ENCODE measurements at regions not wholly inside any gene's neighbourhood (a gene's known extent, or its start where the extent isn't known, plus 50 kb on each side); places are given as distances from the start of the nearest gene placed in this dataset.
"Not testable (repeated sequence)": the region's sequence is repeated elsewhere in the genome, so short reads cannot be mapped to it uniquely, and the experiment has no call there.

DNA sequence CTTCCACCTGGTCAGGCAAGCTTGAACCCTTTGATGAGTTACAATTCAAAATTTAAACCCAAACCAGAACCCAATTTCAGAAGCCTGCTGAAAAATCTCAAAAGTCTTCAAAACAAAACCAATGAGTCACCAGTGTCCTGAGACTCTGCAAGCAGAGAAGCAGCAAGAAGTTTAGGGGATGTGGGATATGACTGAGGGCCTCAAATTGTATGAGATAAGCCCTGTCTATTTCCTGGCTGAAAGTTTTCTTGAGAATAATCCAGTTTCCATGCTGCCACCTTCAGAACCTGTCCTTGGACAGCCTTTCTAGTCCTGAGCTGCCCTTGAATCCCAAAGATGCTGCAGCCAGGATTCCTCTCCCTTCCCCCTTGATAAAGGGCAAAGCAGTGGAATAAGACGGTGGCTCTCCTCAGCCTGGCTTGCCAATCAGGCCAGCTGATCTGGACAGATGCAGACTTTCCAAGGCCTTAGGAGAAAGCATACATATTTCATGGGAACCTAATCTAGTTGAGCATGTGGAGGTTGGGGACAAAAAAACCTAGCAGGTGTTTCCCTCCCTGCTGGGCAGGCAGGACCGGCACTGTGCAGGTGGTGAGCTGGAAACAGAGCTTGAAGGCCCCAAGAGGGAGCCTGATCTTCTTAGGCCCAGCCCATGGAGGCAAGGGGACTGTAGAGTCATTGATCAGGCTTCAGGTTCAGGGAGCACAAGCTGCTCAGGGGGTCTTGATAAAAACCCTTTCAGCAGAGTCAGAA, 278.0 kb upstream of the MGAT5 start:
- DNase-seq (ENCODE audit: low spot score): no peak

DNA sequence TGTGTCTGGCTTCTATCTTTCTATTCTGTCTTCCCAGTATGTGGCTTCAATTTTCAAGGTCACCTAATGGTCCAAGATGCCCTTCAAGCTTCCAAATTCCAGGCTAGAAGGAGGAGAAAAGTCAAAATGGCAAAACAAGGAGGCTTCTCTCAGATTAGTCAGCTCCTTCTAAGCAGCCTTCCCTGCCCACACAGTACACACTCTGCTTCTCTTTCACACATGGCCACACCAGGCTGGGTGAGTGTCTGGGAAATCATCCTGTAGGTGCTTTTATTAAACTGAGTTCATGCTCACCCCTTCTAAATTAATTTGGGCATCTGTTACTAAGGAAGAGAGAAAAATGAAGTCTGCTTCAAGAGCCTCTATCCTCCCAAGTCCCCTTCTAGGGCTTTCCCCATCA, 277.2 kb upstream of the MGAT5 start:
- no peak for DNase-seq (ENCODE audit: low spot score)

DNA sequence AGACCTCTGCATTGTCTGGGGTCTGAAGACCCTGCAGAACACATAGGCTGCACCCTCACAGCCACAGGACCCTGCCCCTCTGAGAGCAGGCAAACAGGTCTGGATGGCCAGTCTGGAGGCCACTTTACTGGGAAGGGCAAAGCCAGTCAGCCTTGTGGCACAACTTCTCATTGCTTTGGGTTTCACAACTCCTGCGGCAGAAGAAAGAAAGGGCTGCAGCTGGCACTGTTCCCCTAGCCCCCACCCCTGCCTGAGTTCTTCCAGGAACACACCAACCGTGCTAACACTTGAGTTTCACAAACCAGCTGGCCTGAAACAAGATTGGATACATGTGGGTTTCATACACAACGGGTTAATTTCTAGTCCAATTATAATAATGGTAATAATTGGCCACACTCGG, 276.5 kb upstream of the MGAT5 start:
- peak; percentile 26 for DNase-seq (ENCODE audit: low spot score)

DNA sequence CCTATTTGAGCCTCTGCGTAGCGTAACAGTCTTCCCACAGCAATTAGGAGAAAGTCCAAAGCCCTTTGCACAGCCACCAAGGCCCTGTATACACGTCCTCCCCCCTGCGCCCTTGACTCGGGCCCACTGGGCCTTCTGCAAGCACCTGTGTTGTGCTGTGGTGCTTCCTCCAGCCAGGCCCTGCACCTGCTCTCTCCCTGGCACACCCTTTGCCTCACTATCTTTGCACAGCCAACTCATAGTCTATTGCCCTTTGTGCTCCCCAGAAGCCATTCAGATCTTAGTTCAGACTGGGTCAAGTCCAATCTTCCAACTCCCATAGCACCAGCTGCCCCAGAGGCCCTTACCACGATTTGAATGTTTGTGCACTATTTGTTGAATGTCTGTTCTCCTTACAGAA, 271.6 kb upstream of the MGAT5 start:
- DNase-seq (ENCODE audit: low spot score): no peak

DNA sequence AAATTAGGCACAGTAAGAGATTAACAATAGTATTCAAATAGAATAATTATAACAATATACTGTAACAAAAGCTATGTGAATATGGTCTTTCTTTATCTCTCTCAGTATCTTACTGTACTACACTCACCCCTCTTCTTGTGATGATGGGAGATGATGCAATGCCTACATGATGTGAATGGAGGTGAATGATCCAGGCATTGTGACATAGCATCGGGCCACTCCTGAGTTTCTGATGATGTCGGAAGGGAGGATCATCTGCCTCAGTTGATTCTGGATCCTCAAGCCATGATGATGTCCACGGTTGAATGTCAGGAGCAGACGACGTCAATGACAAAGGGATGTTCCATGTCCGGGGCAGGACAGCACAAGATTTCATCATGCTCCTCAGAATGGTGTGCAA, 268.3 kb upstream of the MGAT5 start:
- no peak for DNase-seq (ENCODE audit: low spot score)

DNA sequence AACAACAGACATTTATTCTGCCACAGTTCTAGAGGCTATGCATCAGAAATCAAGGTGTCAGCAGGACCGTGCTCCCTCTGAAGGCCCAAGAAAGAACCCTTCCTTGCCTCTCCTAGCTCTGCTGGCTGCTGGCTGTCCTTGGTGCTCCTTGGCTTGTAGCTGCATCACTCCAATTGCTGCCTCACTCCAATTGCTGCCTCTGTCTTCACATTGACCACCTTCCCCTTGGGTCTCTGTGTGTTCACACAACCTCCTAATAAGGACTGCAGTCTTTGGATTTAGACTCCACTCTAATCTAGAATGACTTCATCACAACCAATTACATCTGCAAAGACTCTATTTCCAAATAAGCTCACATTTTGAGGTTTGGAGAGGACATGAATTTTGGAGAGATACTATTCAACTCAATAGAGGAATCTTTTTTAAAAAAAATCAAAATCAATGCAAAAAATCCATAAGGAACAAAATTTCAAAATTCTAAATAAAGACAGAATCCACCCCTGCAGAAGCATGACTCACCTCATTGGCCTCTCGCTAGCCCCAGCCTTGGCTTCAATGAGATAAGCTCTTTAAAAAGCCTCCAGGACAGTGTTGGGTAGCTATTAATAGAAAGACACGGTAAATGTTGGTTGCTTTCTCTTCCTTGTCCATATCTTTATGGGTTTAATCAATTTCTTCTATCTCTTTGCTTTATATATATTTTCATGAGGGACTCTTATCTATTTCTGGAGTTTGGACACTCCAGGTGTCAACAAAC, 267.6 kb upstream of the MGAT5 start:
- no peak for DNase-seq (ENCODE audit: low spot score)

DNA sequence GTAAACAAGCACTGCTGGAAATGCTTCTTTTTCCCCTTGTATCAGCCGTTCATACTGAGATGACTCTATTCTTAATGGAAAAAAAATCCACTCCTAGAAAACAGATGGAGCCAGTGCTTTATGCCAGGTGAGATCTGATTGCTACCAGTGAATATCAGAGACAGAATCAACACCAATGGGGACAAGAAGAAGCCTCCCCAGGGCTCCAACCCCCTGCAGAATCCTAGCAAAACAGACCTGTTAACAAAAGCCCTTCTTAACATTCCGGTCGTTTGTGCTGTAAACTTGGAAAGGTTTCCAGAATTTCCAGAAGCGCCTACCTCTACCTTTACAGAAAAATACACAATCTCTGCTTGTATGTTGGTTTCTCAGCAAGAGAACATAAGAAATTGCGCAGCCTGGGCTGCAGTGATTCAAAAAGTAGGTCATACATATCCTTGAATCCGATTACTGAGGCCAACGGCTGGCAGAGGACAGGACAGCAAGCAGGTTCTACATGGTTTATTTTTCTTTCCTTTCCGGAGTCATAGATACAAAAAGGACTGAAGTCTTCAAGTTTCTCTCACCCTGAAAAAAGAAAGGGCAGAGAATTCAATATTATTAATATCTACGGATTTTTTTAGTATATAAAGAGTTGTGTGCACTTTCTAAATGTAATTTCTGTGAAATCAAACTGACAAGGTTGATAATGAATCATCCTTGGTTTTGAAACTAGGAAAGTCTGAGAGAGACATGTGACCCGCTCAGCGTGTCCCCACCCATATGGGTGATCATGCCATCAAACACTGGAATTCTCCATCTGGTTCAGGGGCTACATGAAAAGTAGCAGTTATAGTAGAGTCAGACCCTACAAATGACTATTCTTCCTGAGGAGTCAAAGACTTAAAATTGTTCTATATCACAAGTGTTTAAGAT, 266.7 kb upstream of the MGAT5 start:
- no peak for DNase-seq (ENCODE audit: low spot score)

DNA sequence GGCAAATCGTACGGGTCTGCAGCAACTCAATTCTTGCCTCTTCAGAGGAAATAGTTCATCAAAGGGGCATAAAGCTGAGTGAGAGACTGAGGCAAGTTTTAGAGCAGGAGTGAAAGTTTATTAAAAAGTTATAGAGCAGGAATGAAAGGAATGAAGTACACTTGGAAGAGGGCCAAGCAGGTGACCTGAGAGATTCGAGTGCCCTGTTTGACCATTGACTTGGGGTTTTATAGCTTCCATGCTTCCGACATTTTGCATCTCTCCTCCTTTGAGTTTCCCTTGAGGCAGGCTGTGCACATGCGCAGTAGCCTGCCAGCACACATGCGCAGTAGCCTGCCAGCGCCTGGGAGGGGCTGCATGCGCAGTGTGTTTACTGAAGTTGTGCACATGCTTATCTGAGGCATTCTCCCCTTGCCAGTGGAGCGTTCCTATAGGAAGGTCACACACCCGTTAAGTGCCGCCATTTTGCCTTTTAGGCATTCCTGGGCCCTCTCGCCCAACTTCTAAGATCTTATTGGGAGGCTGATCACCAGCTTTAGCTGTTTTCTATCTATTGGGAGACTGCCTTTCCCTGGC, 265.5 kb upstream of the MGAT5 start:
- DNase-seq (ENCODE audit: low spot score): no peak

DNA sequence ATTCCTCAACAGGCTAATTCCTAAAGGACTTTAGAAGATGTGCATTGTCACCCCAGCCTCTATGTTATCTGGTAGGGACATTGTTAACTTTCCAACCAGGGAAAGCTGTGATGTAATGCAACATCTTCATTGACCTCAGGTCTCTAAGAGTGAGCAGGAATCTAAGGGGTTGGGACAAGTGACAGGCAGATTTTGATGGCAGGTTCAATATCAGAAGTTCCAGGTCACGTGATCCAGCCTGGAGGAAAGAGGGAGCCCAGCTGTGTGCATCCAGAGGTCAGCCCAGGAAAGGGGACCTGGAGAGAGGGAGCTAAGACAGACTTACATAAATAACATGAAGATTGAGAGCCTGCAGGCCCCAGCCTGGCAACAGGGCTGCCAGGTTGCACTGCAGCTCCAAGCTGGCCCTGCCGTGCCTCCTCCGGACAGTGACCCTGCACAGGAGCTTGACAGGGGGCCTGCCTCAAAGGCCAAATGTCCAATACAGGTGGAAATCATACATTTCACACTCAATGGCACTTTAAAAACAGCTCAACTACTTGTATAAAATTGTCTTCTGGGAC, 262.2 kb upstream of the MGAT5 start:
- DNase-seq (ENCODE audit: low spot score): no peak

DNA sequence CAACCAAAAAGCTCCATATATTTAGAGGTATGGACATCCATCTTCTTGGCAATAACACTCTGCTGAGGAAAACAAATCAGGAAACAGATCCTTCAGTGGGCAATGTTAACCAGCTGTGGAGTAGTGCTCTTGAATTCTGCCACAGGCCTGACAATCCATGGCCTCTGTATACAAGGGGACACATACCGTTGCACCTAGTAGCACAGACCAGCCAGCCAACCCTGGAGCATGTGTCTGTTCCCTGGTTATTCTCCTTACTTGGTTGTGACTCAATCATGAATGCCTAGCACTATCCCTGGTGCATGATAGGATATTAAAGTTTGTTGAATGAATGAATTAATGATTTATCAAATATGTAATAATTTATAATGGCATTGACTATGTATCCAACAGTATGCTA, 261.4 kb upstream of the MGAT5 start:
- no peak for DNase-seq (ENCODE audit: low spot score)

DNA sequence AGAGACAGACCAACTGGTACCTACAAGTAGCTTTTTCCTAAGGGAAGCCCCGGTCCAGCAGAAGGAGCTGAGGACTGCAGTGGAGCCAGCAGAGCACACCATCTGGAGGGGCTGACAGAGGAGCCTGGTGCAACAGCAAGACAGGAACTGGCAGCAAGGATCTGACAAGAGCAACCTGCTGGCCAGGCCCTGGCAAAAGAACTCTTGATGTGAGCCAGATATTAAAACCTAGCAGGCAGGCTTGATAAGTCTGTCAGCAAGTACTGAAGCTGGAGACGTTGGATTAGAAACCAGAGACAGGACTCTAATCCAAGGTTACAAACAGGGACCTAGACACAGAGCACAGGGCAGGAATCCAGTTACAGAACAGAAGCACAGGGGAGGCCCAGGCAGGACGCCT, 260.7 kb upstream of the MGAT5 start:
- no peak for DNase-seq (ENCODE audit: low spot score)

DNA sequence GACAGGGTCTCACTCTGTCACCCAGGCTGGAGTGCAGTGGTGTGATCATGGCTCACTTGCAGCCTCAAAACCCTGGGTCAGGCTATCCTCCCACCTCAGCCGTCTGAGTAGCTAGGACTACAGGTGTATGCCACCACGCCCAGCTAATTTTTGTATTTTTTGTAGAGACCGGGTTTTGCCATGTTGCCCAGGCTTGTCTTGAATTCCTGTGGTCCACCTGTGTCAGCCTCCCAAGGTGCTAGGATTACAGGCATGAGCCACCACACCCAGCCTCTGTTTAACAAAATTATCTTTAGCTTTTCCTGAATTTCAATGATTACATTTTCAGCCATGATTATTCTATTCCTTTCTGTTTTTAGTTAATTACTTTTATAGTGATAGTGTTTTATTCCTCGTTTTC, 255.1 kb upstream of the MGAT5 start:
- DNase-seq (ENCODE audit: low spot score): not testable (repeated sequence)

DNA sequence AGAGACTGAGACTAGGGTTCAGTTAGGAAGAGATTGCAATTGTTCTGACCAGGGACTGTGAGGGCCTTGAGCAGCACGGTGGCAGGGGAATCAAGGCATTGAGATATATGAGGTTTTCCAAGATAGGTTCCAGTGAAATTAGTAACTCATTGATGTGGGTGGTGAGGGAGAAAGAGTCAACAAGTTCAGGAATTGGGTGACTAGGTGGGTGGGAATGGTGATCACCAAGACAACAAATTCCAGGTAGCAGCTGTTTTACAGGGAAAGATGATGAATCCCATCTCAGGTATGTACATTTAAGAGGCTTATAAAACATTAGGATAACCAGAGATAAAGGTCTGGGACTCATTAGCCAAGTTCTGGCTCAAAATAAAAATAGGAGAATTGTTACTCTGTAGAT, 251.5 kb upstream of the MGAT5 start:
- no peak for DNase-seq (ENCODE audit: low spot score)

DNA sequence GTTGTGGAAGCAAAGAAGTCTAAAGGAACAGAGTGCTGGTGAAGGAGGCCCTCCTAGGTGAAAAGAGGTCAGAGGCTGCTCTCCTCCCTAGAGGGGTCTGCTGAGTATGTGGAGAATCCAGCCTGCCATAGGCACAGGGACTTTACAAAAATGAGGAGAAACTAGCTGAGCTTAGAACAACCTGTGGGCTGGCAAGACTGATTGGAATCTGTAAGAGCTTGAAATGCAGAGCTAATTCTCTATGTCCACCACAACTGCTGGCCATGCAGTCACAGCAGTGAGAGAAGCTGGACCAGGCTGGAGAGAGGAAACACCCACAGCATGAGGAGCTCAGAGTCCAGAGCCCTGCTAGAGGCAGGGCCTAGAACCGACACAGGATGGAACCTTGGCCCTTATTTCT, 251.0 kb upstream of the MGAT5 start:
- no peak for DNase-seq (ENCODE audit: low spot score)

DNA sequence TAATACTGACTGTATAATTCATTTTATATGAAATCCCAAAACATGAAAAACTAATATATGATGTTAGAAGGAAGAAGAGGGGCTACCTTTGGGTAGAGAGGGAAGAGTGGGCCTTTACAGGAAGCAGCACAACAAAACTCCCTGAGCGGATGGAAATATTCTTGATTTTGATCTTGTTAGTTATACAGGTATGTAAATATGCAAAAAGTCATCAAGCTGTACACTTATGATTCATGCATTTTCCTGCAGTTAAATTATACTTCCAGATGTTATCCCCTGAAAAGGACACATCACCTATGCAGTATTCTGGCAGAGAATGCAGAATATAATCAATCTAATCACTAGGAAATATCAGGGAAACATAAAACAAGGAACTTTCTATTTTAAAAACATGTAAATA, 249.4 kb upstream of the MGAT5 start:
- DNase-seq (ENCODE audit: low spot score): no peak

DNA sequence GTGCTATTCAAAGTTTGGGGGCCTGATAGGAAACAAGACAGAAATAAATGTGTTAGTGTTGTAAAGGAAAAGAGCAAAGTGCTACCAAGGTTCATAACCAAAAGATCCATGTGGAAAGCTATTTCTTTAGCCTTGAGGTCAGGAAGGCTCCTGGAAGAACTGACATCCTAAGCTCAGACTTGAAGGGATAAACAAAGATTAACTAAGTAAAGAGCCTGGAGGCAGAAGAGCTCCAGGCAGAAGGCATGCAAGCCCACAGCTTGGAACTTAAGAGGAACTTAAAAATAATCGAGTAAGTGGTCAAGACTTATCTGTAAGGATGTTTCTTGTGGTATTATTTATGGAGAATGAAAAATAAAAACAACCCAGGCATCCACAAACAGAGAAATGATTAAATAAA, 245.0 kb upstream of the MGAT5 start:
- DNase-seq (ENCODE audit: low spot score): no peak

DNA sequence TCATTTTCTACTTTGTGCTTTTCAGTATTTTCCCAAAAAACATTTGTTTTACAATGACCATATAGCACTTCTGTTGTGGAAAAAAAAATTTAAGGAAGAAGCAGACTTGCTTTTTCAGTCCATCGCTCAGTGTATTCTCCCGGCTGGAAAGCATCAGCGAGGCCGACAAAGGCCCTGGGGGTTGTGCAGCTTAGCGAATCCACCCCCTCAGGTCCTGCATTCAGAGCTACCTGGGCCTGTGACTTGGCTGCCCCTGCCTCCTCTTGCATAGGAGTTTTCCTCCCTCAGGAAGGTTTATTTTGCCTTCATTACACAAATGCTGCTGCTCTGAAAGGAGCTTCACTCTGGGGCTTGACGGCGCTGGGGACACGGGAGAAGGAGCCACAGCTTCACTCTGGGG, 244.4 kb upstream of the MGAT5 start:
- DNase-seq (ENCODE audit: low spot score): no peak

DNA sequence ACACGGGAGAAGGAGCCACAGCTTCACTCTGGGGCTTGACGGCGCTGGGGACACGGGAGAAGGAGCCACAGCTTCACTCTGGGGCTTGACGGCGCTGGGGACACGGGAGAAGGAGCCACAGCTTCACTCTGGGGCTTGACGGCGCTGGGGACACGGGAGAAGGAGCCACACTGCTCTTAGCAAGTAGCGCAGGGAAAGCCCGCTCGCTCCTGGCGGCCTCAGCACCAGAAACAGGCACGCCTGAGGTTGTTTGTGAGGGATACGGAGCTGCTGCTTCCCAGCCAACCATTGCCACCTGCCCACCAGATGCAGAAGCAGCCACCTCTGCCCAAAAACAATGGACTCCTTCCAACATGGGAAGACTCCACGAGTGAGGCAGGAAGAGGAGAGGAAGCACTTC, 244.0 kb upstream of the MGAT5 start:
- not testable (repeated sequence) for DNase-seq (ENCODE audit: low spot score)

DNA sequence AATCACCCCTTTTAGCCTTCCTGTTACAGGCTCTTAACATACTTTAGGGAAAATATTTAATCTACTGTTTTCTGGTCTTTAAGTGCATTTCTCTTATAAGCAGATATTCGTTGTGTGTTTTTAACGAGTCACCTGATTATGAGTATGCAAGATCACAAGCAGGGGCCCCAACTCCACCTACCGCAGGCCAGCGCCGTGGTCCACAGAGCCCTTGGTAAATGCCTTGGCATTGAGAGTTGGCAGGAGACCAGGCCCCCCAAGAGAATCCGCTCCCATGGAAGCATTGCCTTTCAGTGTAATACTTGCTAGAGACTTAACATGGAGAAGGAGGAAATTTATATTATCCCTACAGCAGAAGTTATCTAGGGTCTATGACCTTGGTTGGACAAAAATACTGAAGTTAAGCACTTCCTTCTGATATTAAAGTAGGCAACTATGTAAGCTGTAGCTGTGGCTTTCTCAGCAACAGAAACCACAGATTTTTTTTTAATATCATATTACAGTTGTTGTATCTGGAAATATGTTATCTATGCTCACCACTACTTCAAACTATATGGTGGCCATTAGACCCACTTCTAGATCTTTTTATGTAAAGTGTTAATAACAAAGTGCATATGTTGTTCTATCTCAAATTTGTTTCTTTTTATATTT, 241.8 kb upstream of the MGAT5 start:
- DNase-seq (ENCODE audit: low spot score): no peak

DNA sequence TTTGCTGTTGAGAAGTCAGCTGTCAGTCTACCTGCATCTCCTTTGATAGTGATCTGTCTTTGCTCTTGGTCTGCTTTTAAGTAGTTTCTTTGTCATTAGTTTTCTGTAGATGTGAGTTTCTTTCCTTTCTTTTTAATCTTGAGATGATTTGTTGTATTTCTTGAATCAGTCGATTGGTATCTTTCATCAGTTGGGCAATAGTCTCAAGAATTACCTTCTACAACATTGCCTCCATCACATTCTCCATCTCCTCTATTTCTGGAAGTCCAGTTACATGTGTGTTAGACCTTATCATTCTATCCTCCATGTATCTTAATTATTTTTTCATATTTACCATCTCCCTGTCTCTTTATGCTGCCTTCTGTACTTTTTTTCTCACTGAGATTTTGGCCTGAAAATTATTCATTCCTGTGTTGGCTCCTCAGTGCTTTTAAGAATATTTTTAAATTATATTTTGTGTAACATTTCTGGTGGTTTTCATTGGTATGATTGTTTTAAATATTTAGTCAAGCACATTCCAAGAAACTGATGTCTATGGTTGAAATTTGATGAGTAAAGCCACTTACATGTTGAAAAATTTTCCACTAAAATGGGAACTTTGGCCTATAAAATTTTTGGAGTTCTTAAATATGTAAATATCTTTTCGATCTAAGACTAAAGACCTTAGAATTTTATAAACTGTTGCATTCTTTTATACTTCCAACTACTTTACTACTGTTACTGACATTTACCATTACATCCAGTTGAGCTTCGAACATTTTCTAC, 239.5 kb upstream of the MGAT5 start:
- DNase-seq (ENCODE audit: low spot score): no peak

DNA sequence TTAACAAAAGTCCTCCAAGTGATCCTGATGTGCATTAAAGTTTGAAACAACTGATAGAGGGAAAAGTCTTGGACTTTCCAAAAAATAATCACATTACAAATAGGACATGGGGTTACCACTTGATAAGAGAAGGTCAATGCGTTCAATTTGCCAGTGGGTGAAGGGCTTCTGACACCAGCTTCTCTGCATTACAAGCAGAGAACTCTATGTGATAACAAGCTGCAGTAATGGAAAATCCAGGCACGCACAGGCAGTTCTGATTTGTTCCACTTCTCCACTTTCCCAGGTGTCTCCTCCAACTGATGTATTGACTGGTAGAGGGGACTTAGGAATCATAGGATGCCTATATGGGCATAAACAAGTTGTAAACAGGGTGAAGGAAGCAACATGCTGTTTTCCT, 234.0 kb upstream of the MGAT5 start:
- no peak for DNase-seq (ENCODE audit: low spot score)
